HL-60 (cell line): ENCODE measurements at regions not wholly inside any gene's neighbourhood (a gene's known extent, or its start where the extent isn't known, plus 50 kb on each side); places are given as distances from the start of the nearest gene placed in this dataset.

Source experiments
- CTCF ChIP-seq: IDR thresholded peaks from one replicate; pipeline ENCODE4 v1.5.1; 2011; ENCODE audit warnings: low read length, control low read depth, inconsistent platforms; ENCODE audit not compliant: insufficient read depth
- GABPA ChIP-seq: IDR thresholded peaks from 2 replicates; pipeline ENCODE4 v1.6.1; 2012; ENCODE audit warnings: low read depth
- POLR2AphosphoS5 ChIP-seq: IDR thresholded peaks from 2 replicates; pipeline ENCODE4 v1.6.1; 2012; ENCODE audit warnings: low read depth
- REST ChIP-seq: IDR thresholded peaks from 2 replicates; pipeline ENCODE4 v1.6.1; 2012; ENCODE audit warnings: low read depth; ENCODE audit not compliant: insufficient replicate concordance

GRCh38 chr2:219726916-219727315, 99.5 kb downstream of the SLC4A3 start:
- TF ChIP-seq CTCF (no peak), POLR2AphosphoS5 (no peak), REST (no peak), GABPA (no peak)
